OCI-LY3 (cell line): ENCODE measurements at regions not wholly inside any gene's neighbourhood (a gene's known extent, or its start where the extent isn't known, plus 50 kb on each side); places are given as distances from the start of the nearest gene placed in this dataset.

Experiments used
- EZH2phosphoT487 ChIP-seq: fragments of 200-600 bp; shearing (Covaris generic); IDR thresholded peaks from 2 replicates; pipeline ENCODE4 v1.6.1; 2018; ENCODE audit warnings: antibody characterized with exemption, mixed run types, low read depth
- TF ChIP-seq, protein P1 (sequence below): fragments of 200-600, 300-600 bp; sonication (generic); IDR thresholded peaks from 2 replicates; pipeline ENCODE4 v1.5.1; 2014; ENCODE audit warnings: antibody characterized with exemption, low read length, low read depth

DNA sequence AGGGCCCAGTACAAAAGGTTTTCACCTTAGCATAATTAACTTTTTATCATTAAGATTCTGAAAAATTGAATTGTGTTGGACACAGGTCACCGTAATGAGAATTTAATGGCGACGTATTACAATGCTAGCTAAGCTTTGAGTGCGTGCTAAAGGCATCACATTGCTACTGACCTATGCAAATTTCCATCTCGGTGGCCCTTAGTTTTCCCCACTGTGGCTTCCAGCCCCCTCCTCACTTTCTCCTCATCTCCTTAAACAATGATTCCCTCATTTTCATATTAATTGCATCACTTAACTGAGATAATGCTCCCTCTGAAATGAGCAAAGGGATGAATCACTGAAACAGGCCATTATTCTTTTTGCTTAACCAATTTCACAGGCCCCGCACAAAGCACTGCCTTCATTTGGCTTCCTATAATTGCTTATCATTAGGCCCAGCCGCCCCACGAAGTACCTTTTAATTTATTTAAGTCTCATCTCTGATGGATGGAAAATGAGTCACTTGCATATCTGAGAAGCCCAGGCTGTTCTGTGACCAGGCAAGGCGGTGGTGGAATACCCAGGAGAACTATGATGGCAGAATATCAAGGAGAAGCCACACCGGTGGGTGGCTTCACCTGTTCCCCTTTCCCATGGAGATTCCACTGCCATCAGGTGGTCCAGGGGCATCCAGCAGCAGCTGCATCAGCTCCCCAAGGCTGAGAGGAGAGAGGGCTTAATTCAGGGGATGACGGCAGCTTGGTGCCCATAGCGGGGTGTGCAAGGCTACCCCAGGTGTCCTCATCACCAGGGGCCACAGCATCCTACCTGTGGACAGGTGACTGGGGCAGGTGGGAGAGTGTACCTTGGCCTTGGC, 223.8 kb upstream of the BOD1L1 start:
- TF ChIP-seq, protein P1, sequence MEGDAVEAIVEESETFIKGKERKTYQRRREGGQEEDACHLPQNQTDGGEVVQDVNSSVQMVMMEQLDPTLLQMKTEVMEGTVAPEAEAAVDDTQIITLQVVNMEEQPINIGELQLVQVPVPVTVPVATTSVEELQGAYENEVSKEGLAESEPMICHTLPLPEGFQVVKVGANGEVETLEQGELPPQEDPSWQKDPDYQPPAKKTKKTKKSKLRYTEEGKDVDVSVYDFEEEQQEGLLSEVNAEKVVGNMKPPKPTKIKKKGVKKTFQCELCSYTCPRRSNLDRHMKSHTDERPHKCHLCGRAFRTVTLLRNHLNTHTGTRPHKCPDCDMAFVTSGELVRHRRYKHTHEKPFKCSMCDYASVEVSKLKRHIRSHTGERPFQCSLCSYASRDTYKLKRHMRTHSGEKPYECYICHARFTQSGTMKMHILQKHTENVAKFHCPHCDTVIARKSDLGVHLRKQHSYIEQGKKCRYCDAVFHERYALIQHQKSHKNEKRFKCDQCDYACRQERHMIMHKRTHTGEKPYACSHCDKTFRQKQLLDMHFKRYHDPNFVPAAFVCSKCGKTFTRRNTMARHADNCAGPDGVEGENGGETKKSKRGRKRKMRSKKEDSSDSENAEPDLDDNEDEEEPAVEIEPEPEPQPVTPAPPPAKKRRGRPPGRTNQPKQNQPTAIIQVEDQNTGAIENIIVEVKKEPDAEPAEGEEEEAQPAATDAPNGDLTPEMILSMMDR = no peak
- no peak for TF ChIP-seq EZH2phosphoT487
